CD14-positive monocyte (primary cell): ENCODE measurements at regions not wholly inside any gene's neighbourhood (a gene's known extent, or its start where the extent isn't known, plus 50 kb on each side); places are given as distances from the start of the nearest gene placed in this dataset.

Source experiments
- DNase-seq, 3 donors: peaks; one replicate each; pipeline ENCODE4 v3.0.0-alpha.2; 2011 to 2022
- H2AFZ ChIP-seq: 2 replicates; pipeline ENCODE4 v1.6.0; 2012; ENCODE audit warnings: mild to moderate bottlenecking, low read depth, low read length, inconsistent platforms; ENCODE audit not compliant: insufficient read depth, poor library complexity, severe bottlenecking
- H3K27ac ChIP-seq, 2 donors: 1 replicate in 1 of 2; 2 replicates in 1 of 2; pipeline ENCODE4 v1.5.1; 2012 to 2013; ENCODE audit warnings: low read length in 2 of 2, control low read depth in 1 of 2, inconsistent platforms in 1 of 2, low read depth in 1 of 2, mild to moderate bottlenecking in 1 of 2
- H3K27me3 ChIP-seq, 2 donors: one replicate each; pipeline versions ENCODE4 v1.6.0 to v1.6.1; 2011 to 2013; ENCODE audit warnings: low read length in 2 of 2; ENCODE audit not compliant: control insufficient read depth in 2 of 2, insufficient read depth in 2 of 2
- H3K36me3 ChIP-seq, 2 donors: replicated peaks in 1 of 2; 1 replicate in 1 of 2; 2 replicates in 1 of 2; pipeline versions ENCODE4 v1.5.1 to v1.6.1; 2012 to 2013; ENCODE audit warnings: low read length in 2 of 2, control low read depth in 1 of 2, inconsistent platforms in 1 of 2, mild to moderate bottlenecking in 1 of 2; ENCODE audit not compliant: insufficient read depth in 2 of 2, control insufficient read depth in 1 of 2
- H3K4me1 ChIP-seq, 2 donors: 1 replicate in 1 of 2; 2 replicates in 1 of 2; pipeline versions ENCODE4 v1.5.1 to v1.6.1; 2012 to 2013; ENCODE audit warnings: low read length in 2 of 2, control low read depth in 1 of 2, inconsistent platforms in 1 of 2, mild to moderate bottlenecking in 1 of 2, moderate library complexity in 1 of 2; ENCODE audit not compliant: insufficient read depth in 2 of 2, control insufficient read depth in 1 of 2
- H3K4me2 ChIP-seq: replicated peaks from 2 replicates; pipeline ENCODE3; 2012; ENCODE audit warnings: low read length, moderate library complexity, mild to moderate bottlenecking; ENCODE audit not compliant: poor library complexity, severe bottlenecking; ENCODE audit errors: extremely low read depth
- H3K4me3 ChIP-seq, 3 experiments: fragments of 200-600 bp in 1 of 3; sonication (generic) in 1 of 3; replicated peaks in 1 of 3; 1 replicate in 2 of 3; 2 replicates in 1 of 3; pipeline ENCODE4 v1.5.1; 2011 to 2013; ENCODE audit warnings: low read length in 3 of 3, mild to moderate bottlenecking in 3 of 3, control low read depth in 2 of 3, low read depth in 2 of 3, inconsistent platforms in 1 of 3, moderate library complexity in 1 of 3
- H3K79me2 ChIP-seq: 2 replicates; pipeline ENCODE4 v1.6.0; 2012; ENCODE audit warnings: mild to moderate bottlenecking, control low read depth, inconsistent platforms, low read length, moderate library complexity; ENCODE audit not compliant: insufficient read depth
- H3K9ac ChIP-seq: 2 replicates; pipeline ENCODE4 v1.6.0; 2017; ENCODE audit warnings: low read length, mild to moderate bottlenecking; ENCODE audit not compliant: insufficient read depth, poor library complexity, severe bottlenecking
- H3K9me3 ChIP-seq, 2 donors: replicated peaks in 1 of 2; 1 replicate in 1 of 2; 2 replicates in 1 of 2; pipeline versions ENCODE4 v1.5.1 to v1.6.1; 2012 to 2013; ENCODE audit warnings: low read length in 2 of 2, control low read depth in 1 of 2; ENCODE audit not compliant: control insufficient read depth in 1 of 2, insufficient read depth in 1 of 2
- H4K20me1 ChIP-seq: 2 replicates; pipeline ENCODE4 v1.6.0; 2012; ENCODE audit warnings: mild to moderate bottlenecking, low read length, control low read depth, moderate library complexity; ENCODE audit not compliant: insufficient read depth
- H3K27ac Mint-ChIP-seq, 7 donors: one replicate each; pipeline ENCODE4 v1.8.0; 2020; ENCODE audit warnings: mild to moderate bottlenecking in 7 of 7, mixed read lengths in 7 of 7, moderate library complexity in 6 of 7, inconsistent platforms in 2 of 7
- H3K27me3 Mint-ChIP-seq, 3 donors: one replicate each; pipeline ENCODE4 v1.8.0; 2021 to 2022; ENCODE audit warnings: low read depth in 3 of 3, mild to moderate bottlenecking in 3 of 3, mixed read lengths in 3 of 3, moderate library complexity in 3 of 3, inconsistent platforms in 1 of 3
- H3K36me3 Mint-ChIP-seq, 2 donors: one replicate each; pipeline ENCODE4 v1.8.0; 2020; ENCODE audit warnings: mixed read lengths in 2 of 2, inconsistent platforms in 1 of 2, mild to moderate bottlenecking in 1 of 2
- H3K4me1 Mint-ChIP-seq: one replicate; pipeline ENCODE4 v1.8.0; 2020; ENCODE audit warnings: mild to moderate bottlenecking, mixed read lengths
- H3K4me3 Mint-ChIP-seq, 2 donors: one replicate each; pipeline ENCODE4 v1.8.0; 2020; ENCODE audit warnings: mild to moderate bottlenecking in 2 of 2, mixed read lengths in 2 of 2, moderate library complexity in 1 of 2
- H3K9me3 Mint-ChIP-seq, 7 donors: one replicate each; pipeline ENCODE4 v1.8.0; 2020 to 2022; ENCODE audit warnings: mixed read lengths in 7 of 7, mild to moderate bottlenecking in 6 of 7, moderate library complexity in 6 of 7, inconsistent platforms in 2 of 7
- WGBS: methylation state at CpG from one replicate; pipeline ENCODE4 v1.1.5; 2013; ENCODE audit warnings: missing lambda C conversion rate; ENCODE audit not compliant: insufficient coverage; 5-methylcytosine and 5-hydroxymethylcytosine counted together
- intact Hi-C, 2 donors: fragments of 100-400 bp; cut with micrococcal nuclease; formaldehyde crosslinking; loops; one replicate each; pipeline versions ENCODE4 v1.15.0 to v1.15.1; 2023
- TF ChIP-seq, protein P1 (sequence below): fragments of 200-600 bp; IDR thresholded peaks from one replicate; pipeline ENCODE4 v1.8.0; 2022; ENCODE audit warnings: antibody characterized with exemption, mild to moderate bottlenecking

DNA sequence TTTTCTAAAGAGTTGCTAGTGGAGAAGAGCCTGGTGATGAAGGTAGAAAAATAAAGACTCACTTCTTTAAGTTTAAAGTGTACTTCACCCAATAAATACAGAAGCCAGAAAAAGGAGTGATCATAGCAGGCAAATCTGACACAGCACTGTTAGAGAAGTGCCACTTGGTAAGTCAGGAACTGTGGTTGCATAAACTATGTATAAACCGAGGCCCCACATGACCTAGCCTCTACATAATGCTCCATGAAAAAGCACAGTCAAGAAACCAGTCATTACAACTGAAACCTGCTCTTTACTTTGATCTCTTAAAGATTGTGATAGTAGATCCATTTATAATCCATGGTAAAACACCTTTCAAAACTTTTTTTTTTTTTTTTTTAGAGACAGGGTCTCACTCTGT is 172.1 kb upstream of the PHYHIPL start:
- Mint-ChIP-seq H3K36me3 (no peaks in the 10 kb centered on the region), H3K9me3 (peaks cover 0 to 6% (median 1%) of the 10 kb centered on the region in 7 donors), H3K4me3 (no peak overlapping the region), H3K27me3 (no peaks in the 10 kb centered on the region), H3K4me1 (no peaks in the 10 kb centered on the region), H3K27ac (no peak overlapping the region)
- WGBS, result no CpG with 5 or more reads among the region's 1 CpG
- Histone ChIP-seq H3K4me3 (no peak overlapping the region), H3K9me3 (no peaks in the 10 kb centered on the region), H3K27me3 (no peaks in the 10 kb centered on the region), H3K4me2 (no peak overlapping the region), H4K20me1 (no peaks in the 10 kb centered on the region), H3K4me1 (no peaks in the 10 kb centered on the region), H3K36me3 (no peaks in the 10 kb centered on the region), H3K79me2 (no peaks in the 10 kb centered on the region), H3K27ac (no peak overlapping the region), H3K9ac (no peak overlapping the region), H2AFZ (no peak overlapping the region)
- TF ChIP-seq, protein P1, sequence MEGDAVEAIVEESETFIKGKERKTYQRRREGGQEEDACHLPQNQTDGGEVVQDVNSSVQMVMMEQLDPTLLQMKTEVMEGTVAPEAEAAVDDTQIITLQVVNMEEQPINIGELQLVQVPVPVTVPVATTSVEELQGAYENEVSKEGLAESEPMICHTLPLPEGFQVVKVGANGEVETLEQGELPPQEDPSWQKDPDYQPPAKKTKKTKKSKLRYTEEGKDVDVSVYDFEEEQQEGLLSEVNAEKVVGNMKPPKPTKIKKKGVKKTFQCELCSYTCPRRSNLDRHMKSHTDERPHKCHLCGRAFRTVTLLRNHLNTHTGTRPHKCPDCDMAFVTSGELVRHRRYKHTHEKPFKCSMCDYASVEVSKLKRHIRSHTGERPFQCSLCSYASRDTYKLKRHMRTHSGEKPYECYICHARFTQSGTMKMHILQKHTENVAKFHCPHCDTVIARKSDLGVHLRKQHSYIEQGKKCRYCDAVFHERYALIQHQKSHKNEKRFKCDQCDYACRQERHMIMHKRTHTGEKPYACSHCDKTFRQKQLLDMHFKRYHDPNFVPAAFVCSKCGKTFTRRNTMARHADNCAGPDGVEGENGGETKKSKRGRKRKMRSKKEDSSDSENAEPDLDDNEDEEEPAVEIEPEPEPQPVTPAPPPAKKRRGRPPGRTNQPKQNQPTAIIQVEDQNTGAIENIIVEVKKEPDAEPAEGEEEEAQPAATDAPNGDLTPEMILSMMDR, result no peak
- DNase-seq, result no peak
- intact Hi-C loops, result no loop called here

DNA sequence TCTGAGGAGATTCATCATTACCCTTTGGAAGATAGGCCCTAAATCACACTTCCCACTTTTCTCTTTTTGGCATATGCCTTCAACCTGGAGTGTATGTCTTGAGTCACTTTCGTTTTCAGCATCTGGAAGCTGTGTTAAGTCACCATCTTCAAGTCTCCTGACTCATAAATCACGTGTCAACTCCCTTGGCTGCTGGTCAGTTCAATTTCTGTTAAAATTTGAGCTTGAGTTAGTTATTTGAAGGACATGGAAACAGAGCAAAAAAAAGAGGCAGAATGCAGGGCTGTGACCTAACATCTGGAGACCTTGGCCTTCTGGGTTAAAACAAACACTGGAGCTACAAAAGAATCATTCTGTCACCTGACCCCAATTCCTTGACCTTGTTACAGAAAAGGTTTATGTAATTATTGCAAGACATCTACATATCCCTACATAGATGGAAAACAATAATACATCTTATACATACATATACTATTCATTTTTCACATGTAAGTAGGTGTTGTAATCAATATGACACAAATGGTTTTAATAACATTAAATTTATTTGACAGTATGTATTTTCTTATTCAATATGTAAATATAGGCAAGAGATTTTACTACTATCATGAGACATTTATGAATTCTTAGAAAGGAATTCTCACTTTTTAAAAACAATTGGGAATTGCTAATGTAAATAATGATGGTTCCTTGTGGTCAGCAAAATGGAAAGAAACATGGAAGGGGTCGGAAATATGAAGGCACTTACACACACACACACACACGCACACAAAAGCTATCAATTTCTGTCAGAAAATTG is 169.7 kb upstream of the PHYHIPL start:
- H3K4me1 Mint-ChIP-seq, result no peaks in the 10 kb centered on the region
- H4K20me1 ChIP-seq, result no peaks in the 10 kb centered on the region
- H3K27me3 ChIP-seq, result no peaks in the 10 kb centered on the region
- TF ChIP-seq, protein P1, result no peak
- no peak overlapping the region for H3K4me3 Mint-ChIP-seq
- no peak overlapping the region for H3K4me3 ChIP-seq
- no peak overlapping the region for H2AFZ ChIP-seq
- H3K27ac ChIP-seq, result no peak overlapping the region
- H3K4me2 ChIP-seq, result no peak overlapping the region
- intact Hi-C loops, result no loop called here
- no peaks in the 10 kb centered on the region for H3K4me1 ChIP-seq
- H3K9me3 ChIP-seq, result no peaks in the 10 kb centered on the region
- WGBS, result no CpG with 5 or more reads among the region's 4 CpGs
- H3K27me3 Mint-ChIP-seq, result no peaks in the 10 kb centered on the region
- H3K27ac Mint-ChIP-seq, result no peak overlapping the region
- no peaks in the 10 kb centered on the region for H3K79me2 ChIP-seq
- peaks cover 0 to 5% (median 1%) of the 10 kb centered on the region in 7 donors for H3K9me3 Mint-ChIP-seq
- DNase-seq, result no peak
- H3K36me3 ChIP-seq, result no peaks in the 10 kb centered on the region
- H3K36me3 Mint-ChIP-seq, result no peaks in the 10 kb centered on the region
- H3K9ac ChIP-seq, result no peak overlapping the region
